Right renal cortex interstitium (tissue), 3 donors: ENCODE measurements at regions not wholly inside any gene's neighbourhood (a gene's known extent, or its start where the extent isn't known, plus 50 kb on each side); places are given as distances from the start of the nearest gene placed in this dataset.

Source experiments
- DNase-seq, 3 donors: peaks; one replicate each; pipeline ENCODE4 v3.0.0-alpha.2; 2013; ENCODE audit warnings: low read depth in 3 of 3, low spot score in 2 of 3

DNA sequence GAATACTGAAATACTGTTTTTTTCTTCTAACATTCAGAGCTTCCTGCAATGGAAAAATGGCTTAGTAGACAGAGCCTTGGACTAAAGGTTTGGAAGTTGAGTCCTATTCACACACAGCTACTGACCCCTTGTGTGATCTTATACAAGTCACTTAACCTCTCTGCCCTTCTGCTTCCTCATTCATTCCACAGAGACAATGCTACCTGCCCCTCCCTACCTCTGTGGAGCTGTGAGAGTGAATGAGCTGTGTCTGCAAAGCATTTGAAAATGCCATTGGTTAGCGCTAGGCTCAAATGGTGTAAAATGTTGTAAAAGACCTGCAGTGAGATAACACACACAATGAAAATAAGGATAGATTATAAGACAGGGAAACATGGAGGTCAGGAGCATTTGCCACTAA lies 214.4 kb downstream of the BARHL2 start:
- no peak for DNase-seq

DNA sequence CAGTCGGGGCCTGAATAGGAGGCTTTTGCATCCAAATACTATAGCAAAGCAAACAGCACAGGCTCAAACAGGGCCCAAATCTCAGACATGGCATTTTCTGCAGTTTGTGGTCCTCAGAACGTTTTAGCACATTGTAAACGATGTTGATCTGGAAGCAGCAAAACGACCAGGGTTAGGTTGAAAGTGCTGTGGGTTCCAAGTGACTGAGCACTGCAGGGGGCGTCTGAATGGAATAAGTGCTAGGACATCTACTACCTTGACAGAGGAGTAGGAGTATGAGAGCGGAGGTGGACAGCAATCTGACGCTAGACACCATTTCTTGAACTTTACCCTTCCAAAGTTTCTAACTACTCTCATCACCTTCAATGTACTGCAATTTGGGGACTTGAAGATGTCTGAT lies 214.9 kb downstream of the BARHL2 start:
- DNase-seq = no peak

DNA sequence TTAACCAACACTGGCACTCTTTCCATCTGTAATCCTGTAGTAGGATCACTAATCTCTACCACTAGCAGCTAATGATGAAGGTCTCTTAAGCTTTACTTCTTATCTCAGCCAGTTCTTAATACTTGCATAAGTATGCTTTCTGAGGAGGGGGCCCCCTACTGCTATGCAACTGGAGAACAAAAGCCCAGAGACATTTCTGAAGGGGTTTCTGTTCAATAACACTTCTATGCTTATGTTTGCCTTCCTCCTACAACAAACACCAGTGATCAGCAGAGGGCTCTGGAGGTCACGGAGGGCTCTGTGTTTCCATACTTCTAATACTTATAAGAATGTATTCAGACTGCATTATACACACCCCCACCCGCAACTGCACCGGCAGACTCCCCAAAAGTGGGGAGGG lies 215.8 kb downstream of the BARHL2 start:
- DNase-seq = no peak

DNA sequence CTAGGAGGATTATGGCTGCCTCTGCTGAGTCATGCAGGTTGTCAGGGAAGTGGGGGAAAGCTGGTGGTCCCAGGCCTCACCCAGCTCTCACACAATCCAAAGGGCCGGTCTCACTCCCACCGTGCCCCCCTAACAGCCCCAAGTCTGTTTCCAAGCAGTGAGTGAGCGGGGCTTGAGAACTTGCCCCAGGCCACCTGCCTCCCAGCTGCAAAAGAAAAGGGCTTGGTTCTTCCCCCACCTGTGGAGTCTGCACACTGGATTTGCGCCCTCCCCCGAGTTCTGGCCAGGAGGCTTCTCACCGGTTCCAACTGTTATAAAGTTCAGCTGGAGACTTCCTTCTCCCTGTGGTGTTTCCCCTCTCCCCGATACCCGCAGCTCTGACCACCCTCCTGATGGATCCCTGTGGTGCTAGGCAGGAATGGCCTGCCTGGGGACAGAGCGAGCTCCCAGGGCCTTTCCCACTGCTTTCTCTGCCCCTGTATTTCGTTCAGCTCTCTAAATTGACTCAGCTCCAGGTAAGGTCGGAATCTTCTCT lies 222.3 kb downstream of the BARHL2 start:
- no peak for DNase-seq

DNA sequence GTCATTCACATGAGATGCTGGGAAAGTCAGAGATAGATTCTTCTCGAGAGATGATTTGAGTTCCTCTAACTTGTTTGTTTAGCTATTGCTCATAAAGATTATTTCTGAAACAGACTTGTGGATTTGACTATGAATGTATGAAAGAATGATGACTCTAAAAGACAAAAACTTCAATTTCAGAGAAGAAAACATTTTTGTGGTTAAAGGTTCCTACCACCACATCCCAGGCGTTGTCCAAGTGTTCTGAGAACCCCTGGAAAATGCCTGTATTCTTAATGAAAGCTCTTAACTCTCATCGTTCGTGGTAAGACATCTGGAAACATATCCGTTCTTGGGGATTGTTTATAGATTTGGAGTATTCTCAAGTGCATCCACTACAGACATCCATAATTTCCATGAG lies 228.7 kb downstream of the BARHL2 start:
- no peak for DNase-seq

DNA sequence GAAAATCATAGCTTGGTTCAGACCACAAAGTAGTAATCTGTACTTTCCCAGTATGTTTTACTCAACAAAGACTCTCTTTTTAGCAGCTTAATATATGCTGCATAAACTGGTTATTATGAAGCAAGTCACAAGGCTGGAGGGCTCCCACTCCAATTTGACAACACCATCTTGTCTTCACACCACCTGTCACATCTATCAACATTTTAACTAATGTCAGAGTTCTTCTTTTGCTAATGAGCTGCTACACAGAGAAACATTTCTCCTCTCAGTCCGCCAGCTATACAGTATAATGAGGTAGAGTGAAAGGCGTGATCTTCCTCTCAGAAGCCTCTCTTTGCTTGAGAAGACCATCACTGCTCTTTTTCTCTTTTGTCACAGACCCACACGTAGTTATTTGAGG lies 230.1 kb downstream of the BARHL2 start:
- DNase-seq = no peak

DNA sequence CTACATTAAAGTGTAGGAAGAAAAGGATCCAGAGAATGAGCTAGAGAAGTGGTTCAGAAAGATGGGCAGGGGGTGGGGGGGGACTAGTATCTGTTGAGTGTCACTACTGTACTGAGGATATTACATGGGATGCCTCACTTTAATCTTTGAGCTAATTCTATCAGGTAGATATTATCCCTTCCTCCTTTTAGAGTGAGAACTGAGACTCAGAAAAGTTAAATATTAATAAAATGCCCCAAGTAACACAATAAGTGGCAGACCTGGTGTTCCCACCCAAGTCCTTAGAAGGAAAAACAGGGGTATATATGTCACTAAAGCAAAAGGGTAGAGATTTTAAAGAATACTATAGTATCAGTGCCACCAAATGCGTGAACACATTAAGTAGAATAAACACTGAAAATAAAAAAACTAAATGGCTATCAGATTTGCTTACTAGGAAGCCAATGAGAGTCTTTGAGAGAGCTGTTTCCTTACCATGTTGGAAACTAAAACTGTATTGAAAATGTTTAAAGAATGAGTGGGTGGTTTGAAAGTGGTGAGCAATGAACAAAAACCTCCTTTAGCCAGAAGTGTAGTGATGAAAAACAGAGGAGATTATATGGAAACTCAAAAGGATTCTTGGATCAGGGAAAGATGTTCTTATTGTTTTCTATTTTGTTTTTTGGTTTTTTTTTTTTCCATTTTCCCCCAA lies 230.8 kb downstream of the BARHL2 start:
- DNase-seq = no peak

DNA sequence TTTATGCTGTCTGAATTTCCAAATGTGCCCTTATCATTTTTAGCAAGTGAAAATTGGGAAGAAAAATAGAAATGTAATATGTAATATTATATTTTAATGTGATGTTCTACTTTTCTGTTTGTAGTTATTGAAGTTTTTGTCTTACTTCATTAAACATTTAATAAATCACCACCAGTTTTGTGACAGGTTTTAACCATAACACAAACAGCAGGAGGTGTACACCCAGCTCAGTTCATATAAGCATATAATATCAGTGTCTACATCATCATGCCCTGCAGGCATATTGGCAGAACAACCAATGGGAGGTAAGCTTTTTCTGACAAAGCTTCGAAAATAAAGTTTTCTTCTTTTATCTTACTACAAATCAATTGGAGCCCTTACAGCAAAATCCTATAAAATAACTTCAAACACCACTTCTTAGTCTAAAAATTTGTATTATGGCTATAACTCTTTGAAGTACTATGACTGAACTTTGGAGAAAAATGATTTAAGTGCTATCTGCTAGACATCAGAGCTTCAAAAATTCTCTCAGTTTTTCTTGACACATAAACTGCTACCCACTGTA lies 236.7 kb downstream of the BARHL2 start:
- no peak for DNase-seq

DNA sequence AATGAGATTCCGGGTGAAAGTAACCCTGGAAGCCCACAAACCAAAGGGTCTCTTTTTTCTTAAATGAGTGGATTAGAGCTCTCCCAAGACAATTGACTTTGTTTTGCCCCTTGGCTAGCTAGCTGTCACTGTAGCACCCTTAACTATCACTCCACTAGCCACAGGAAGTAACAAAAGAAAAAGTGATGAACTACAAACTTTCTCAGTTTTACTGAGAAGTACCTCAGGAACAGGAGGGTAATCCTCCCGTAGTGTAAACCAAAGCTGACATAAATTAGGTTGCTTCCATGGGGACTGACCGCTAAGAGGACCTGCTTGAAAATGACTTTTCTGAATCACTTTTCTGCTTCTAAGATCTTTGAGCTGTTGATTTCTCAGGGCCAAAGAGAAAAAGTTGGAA lies 240.1 kb downstream of the BARHL2 start:
- DNase-seq = no peak

DNA sequence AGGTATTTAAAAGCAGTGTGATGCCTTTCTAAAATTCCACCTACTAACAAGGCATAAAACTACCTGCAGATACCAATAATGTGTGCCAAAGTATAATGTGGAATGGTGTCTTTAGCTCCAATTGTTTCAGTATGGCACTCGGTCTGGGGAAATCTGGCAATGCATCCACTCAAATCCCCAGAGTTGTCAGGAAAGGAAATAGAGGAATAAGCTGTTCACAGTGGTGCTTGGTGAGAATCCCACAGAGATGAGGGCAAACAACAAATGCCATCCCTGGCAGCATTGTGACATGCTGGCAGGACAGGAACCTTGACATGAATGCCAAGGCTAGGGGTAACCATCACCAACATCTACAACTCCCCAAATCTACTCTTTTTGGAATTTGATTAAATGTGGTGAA lies 240.7 kb downstream of the BARHL2 start:
- DNase-seq = no peak

DNA sequence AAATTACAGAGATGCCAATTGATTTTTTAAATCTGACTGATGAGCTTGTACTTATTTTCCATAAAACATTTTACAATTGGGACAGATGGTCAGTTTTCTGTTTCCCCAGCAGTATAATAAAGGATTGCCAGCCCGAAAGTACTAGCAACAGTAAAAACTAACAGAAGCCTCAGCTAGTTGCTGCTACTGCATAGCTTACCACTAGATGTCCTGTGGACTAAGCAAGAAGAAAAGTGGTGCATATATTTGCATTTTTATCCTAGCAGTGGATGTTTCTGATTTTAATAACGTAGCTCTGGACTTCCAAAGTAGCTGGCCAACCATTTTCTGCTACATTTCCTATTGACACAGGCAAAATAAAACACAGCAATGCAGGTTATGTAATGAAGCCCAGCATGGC lies 241.5 kb downstream of the BARHL2 start:
- no peak for DNase-seq

DNA sequence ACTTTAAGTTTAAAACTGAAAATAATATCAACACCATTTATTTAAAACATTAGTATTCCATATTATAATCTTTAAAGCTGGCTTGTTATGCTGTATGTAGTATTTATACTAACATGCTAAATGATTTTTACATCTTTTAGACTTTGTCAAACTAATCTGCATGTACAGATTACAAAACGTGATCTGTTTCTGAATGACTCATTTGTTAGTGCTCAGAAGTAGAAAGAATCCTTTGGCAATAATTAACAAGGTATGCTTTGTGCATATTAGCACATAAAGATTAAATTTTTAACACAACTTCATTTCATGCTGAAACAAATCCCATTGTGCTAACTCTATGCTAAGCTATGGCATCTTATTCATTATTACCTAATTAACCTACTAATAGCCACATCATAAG lies 242.4 kb downstream of the BARHL2 start:
- no peak for DNase-seq

DNA sequence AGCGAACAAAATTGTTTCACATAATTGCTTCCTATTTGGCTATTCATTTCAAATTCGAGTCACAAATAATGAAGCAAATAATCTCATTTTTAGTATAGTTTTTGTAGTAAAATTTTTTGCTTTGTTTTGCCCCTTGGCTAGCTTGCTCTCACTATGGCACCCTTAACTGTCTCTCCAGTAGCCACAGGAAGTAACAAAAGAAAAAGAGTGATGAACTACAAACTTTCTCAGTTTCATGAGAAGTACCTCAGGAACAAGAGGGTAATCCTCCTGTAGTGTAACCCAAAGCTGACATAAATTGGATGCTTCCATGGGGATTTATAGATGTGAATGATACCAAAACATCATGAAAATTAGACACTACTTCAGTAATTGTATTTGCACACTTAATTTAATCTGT lies 242.9 kb downstream of the BARHL2 start:
- DNase-seq = no peak

DNA sequence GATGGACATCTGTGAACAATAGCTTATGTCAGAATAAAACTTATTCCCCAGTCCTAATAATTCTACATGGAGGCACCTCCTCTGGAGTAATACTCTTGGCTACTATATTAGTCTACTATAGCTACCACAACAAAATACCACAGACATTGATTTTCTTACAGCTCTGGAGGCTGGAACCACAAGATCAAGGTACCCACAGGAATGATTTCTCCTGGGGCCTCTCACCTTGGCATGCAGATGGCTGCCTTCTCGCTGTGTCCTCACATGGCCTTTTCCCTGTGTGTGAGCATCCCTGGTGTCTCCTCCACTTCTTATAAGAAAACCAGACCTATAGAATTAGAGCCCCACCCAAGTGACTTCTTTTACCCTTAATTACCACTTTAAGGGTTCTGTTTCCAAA lies 244.3 kb downstream of the BARHL2 start:
- DNase-seq = no peak

DNA sequence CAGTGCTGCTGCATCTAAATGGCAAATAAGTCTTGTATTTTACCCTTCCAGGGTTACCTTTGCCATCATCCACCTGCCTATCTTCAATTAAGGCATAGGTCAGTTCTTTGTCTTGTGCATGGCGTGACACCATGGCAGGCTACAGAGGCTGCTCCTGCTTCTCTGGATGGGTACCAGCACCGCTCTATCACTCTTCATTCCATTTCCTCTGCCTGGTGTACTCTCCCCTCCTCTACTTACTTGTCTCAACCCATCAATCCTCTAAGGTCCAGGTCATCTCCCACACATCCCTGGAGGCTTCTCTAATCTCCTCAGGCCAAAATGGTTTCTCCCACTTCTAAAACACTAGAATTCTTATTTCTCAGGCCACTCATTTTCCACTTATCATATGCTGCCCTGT lies 257.5 kb downstream of the BARHL2 start:
- no peak for DNase-seq

DNA sequence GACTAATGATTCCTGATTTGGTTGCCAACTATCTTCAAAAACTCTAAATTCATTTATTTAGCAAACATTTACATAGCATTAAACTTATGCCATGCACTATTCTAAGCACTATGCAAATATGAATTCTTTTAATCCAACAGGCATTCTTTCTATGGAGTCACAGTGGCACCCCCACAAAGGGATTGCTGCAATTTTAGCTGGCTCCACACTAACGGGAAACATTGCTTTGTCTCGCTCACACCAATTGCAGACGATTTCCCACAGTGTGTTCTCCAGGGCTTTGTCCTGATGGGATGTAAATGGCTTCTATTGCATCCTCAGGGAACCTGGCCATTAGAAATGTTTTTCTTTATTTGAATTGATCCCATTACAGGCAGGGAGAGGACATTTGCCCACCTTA lies 259.1 kb downstream of the BARHL2 start:
- no peak for DNase-seq

DNA sequence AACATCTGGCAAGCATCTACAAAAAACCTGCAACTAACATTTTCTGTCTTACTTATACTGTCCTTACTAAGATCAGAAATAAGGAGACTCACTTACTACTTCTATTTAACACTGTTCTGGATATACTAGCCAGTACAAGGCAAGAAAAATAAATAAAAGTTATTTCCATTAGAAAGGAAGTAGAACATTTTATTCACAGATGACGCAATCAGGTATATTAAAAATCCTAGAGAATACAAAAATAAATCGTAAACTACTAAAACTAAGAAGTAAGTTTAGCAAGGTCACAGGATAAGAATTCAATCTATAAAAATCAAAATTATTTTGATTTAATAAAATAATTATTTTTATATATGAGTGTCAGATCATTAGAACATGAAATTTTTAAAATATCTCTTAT lies 264.6 kb downstream of the BARHL2 start:
- DNase-seq = no peak

DNA sequence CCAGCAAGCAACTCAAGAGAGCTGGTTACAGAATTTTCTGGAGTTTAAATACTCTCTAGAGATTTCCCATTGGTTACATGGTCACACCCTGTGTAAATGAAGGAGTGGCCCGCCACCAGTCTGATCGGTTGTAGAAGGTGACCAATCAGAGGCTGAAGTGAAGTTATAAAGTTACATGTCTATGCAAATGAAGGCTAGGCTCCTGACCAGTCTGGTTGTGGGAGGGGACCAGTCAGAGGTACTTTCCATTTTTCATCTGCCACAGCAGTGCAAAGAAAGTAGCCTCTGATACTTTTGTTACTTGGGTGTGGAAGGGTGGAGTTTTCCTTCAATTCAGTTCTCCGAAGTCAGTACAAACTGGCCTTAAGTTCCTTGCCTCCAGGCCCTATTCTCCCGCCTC lies 273.7 kb downstream of the BARHL2 start:
- DNase-seq = no peak

DNA sequence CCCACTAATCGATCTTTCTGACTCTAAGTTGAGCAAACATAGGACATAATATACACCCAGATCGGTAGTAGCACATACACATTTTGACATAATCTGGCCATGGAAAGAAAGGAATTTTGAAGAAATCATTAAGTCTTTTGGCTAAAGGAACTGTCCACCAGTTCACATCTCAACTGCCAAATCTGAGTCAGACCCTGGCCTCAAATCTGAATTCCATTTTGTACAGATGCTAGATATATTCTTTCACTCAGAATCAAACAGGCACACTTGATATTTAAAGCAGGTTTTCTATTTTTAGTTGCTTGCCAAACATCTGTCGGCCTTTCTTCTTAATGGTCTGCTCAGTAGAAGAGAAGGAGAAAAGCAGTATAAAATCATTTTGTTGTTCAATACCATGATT lies 281.8 kb downstream of the BARHL2 start:
- DNase-seq = no peak

DNA sequence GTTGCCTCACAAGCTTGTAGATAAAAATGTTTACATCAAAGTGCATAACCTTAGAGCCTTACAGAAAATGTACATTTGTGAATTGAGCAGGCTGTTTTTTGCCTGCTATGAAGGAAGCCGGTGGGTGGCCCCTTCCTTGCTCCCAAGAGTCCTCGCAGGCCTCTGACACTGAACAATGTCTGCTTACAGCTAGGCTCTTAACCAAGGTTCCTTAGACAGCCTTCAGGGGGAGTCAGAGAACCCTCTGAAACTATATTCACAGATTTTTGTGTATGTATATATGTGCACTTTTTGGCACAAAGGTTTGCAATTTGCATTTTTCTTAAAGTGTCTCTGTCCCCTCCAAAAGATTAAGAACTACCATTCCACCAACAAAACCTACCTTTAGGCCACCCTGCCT lies 282.6 kb downstream of the BARHL2 start:
- no peak for DNase-seq

DNA sequence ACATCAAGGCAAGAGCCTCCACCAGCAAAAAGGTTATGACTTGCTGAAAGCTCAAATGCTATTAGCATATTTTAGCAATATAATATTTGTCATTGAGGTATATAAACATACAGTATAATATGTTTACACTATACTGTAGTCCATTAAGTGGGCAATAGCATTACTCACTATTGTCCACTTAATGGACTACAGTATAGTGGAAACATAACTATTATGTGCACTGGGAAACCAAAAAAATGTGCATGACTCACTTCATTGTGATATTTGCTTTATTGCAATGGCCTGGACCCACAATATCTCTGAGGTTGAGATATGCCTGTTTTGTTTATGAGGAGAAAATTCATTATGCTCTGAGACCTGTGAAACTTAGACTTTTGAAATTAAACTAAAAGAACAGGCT lies 300.0 kb downstream of the BARHL2 start:
- DNase-seq = no peak

DNA sequence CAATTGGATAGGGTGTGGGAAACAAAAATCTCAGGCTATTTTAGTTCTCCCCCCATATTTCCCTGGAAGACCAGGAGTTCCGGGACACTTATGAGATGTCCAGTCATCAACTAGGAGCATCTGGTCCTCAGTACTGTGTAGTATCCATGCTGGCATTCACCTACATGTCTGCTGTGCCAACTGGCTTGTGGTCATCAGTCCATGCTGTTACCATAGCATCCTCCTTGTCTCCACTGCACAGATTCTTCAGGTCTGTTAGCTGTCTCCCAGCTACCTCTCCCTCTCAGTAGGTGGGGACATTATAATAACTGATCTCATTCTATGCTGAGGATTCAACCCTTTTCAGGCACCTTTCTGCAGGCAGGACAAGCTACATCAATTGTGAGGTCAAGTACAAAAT lies 302.9 kb downstream of the BARHL2 start:
- no peak for DNase-seq

DNA sequence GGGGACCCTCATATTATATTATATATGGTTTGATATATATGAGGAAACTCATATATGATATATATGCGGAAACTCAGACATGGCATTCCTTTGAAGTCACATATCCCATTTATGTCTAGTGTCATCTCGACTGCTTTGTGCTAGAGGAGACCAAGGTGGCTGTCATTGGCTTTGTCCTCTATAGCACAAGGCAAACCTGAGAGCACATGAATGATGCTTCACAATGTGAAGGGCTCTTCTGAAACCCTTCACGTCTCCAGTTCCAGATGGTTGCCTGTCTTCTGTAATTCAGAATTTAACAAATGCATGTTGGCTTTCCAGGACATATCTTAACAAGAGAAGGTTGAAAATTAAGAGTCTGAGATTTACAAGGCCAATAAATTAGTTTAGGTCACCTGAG lies 303.6 kb downstream of the BARHL2 start:
- DNase-seq = no peak
